Small intestine (tissue), 7 donors: ENCODE measurements at regions not wholly inside any gene's neighbourhood (a gene's known extent, or its start where the extent isn't known, plus 50 kb on each side); places are given as distances from the start of the nearest gene placed in this dataset.

Source experiments
- DNase-seq, 2 donors: peaks; one replicate each; pipeline versions ENCODE4 v3.0.0 to v3.0.0-alpha.2; 2013
- FAIRE-seq: peaks from 2 replicates; lab custom pipeline; 2012; peaks lifted over from hg19 to GRCh38; lab: Jason Lieb, UNC
- H3K27ac ChIP-seq, 3 donors: one replicate each; pipeline ENCODE4 v1.5.1; 2013; ENCODE audit warnings: low read length in 2 of 3, mild to moderate bottlenecking in 2 of 3, control low read depth in 1 of 3, inconsistent platforms in 1 of 3, low read depth in 1 of 3, moderate library complexity in 1 of 3
- H3K27me3 ChIP-seq, 3 donors: one replicate each; pipeline ENCODE4 v1.6.1; 2013; ENCODE audit warnings: low read length in 3 of 3, inconsistent platforms in 1 of 3; ENCODE audit not compliant: control insufficient read depth in 3 of 3, insufficient read depth in 3 of 3
- H3K36me3 ChIP-seq, 3 donors: one replicate each; pipeline ENCODE4 v1.6.1; 2013; ENCODE audit warnings: low read length in 3 of 3, inconsistent platforms in 1 of 3, low read depth in 1 of 3, mild to moderate bottlenecking in 1 of 3, moderate library complexity in 1 of 3; ENCODE audit not compliant: control insufficient read depth in 3 of 3, insufficient read depth in 2 of 3
- H3K4me1 ChIP-seq, 3 donors: one replicate each; pipeline ENCODE4 v1.6.1; 2013; ENCODE audit warnings: low read length in 2 of 3, inconsistent platforms in 1 of 3, low read depth in 1 of 3, mild to moderate bottlenecking in 1 of 3, moderate library complexity in 1 of 3; ENCODE audit not compliant: control insufficient read depth in 3 of 3, insufficient read depth in 2 of 3
- H3K4me3 ChIP-seq, 3 donors: one replicate each; pipeline ENCODE4 v1.5.1; 2013; ENCODE audit warnings: low read length in 3 of 3, control low read depth in 1 of 3, inconsistent platforms in 1 of 3, low read depth in 1 of 3, mild to moderate bottlenecking in 1 of 3, moderate library complexity in 1 of 3
- H3K9me3 ChIP-seq, 2 donors: one replicate each; pipeline ENCODE4 v1.6.1; 2013; ENCODE audit warnings: low read depth in 1 of 2, low read length in 1 of 2; ENCODE audit not compliant: control insufficient read depth in 2 of 2, insufficient read depth in 1 of 2
- WGBS, 3 donors: extraction: QIAGEN DNeasy Blood & Tissue Kit; methylation state at CpG; one replicate each; pipeline ENCODE4 v1.1.7; 2013; 5-methylcytosine and 5-hydroxymethylcytosine counted together
- donor health status: healthy with polysubstance abuse.
- donor health status: control.
- donor health status: control.
- donor health status: Bipolar disorder and iron deficiency.
- donor health status: healthy.

DNA sequence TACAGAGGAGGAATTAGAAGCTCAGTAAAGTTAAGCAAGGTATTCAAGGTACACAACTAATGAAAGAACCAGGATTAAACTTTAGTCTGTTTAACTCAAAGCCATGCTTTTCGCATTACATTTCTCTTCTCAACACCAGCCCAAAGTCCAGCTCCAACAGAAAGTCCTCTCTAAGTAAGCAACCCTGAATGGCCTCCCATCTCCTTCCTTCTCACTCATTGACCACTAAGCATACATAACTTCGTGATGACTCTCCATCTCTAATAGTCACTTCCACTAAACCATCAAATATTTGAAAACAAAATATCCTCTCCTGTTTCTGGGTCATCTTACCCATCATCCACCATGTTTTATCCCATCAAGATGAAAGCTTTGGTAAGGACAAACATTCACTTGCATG, 219.8 kb downstream of the RAD51AP2 start:
- WGBS, 3 donors = 68 to 90% (median 78%) methylated on average over 2 of the region's 2 CpGs
- Histone ChIP-seq H3K36me3 (no peaks in the 10 kb centered on the region), H3K27me3 (no peaks in the 10 kb centered on the region), H3K27ac (no peak overlapping the region), H3K4me1 (no peaks in the 10 kb centered on the region), H3K9me3 (no peaks in the 10 kb centered on the region), H3K4me3 (no peak overlapping the region)
- DNase-seq (no peak), FAIRE-seq (no peak)

- Histone ChIP-seq H3K36me3 (no peaks in the 10 kb centered on the region), H3K27ac (no peak overlapping the region), H3K9me3 (no peaks in the 10 kb centered on the region), H3K4me1 (no peaks in the 10 kb centered on the region), H3K27me3 (no peaks in the 10 kb centered on the region), H3K4me3 (no peak overlapping the region)
- FAIRE-seq = no peak
- DNase-seq = no peak
Measured at GRCh38 chr2:17296686-17297085, 221.6 kb downstream of the RAD51AP2 start.

DNA sequence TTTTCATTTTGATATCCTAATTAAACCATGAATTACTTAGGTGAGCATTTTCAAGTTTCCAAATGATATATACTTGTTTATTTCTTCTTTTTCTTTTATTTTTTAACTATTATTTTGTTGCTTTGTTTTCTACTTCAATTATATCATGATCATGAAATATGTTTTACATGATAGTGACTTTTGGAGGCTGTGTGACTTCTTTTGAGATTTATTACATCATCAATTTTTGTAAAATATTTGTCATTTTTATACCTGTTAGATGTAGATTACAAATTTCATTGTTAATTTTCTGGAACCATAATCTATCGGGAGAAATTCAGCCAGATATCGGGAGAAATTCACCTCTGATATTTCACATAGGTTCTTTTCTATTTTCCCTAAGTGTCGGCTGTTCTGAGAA, 228.6 kb downstream of the RAD51AP2 start:
- FAIRE-seq (no peak), DNase-seq (no peak)
- H3K4me3 ChIP-seq = no peak overlapping the region
- no peak overlapping the region for H3K27ac ChIP-seq
- H3K9me3 ChIP-seq = no peaks in the 10 kb centered on the region
- no peaks in the 10 kb centered on the region for H3K36me3 ChIP-seq
- no peaks in the 10 kb centered on the region for H3K27me3 ChIP-seq
- H3K4me1 ChIP-seq = no peaks in the 10 kb centered on the region
- 81 to 94% (median 86%) methylated on average over 3 of the region's 3 CpGs for WGBS, 3 donors

DNA sequence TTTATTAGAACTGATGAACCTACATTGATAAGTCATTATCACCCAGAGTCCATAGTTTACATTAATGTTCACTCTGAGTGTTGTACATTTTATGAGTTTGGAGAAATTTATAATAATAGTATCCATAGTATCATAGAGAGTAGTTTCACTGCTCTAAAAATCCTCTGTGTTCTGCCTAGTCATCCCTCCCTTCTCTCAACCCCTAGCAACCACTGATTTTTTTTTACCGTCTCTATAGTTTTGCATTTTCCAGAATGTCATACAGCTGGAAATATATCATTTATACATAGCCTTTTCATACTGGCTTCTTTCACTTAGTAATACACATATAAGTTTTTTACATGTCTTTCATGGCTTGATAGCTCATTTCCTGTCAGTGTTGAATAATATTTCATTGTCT, 231.1 kb downstream of the RAD51AP2 start:
- Histone ChIP-seq H3K36me3 (no peaks in the 10 kb centered on the region), H3K4me3 (no peak overlapping the region), H3K4me1 (no peaks in the 10 kb centered on the region), H3K27me3 (no peaks in the 10 kb centered on the region), H3K27ac (no peak overlapping the region), H3K9me3 (no peaks in the 10 kb centered on the region)
- WGBS, 3 donors = 59 to 82% (median 74%) methylated on average over 1 of the region's 1 CpG
- DNase-seq (no peak), FAIRE-seq (no peak)

- WGBS, 3 donors = 73 to 83% (median 74%) methylated on average over 5 of the region's 5 CpGs
- no peak overlapping the region for H3K27ac ChIP-seq
- no peaks in the 10 kb centered on the region for H3K36me3 ChIP-seq
- H3K4me1 ChIP-seq = no peaks in the 10 kb centered on the region
- FAIRE-seq = no peak
- H3K27me3 ChIP-seq = no peaks in the 10 kb centered on the region
- no peaks in the 10 kb centered on the region for H3K9me3 ChIP-seq
- no peak for DNase-seq
- H3K4me3 ChIP-seq = no peak overlapping the region
Measured at GRCh38 chr2:17282826-17283225, 235.4 kb downstream of the RAD51AP2 start.

GRCh38 chr2:17282245-17282644, 236.0 kb downstream of the RAD51AP2 start:
- no peaks in the 10 kb centered on the region for H3K27me3 ChIP-seq
- no peaks in the 10 kb centered on the region for H3K4me1 ChIP-seq
- no peaks in the 10 kb centered on the region for H3K36me3 ChIP-seq
- no peak for FAIRE-seq
- no peak overlapping the region for H3K4me3 ChIP-seq
- 90 to 100% (median 98%) methylated on average over 1 of the region's 1 CpG for WGBS, 3 donors
- H3K9me3 ChIP-seq = no peaks in the 10 kb centered on the region
- no peak for DNase-seq
- no peak overlapping the region for H3K27ac ChIP-seq

DNA sequence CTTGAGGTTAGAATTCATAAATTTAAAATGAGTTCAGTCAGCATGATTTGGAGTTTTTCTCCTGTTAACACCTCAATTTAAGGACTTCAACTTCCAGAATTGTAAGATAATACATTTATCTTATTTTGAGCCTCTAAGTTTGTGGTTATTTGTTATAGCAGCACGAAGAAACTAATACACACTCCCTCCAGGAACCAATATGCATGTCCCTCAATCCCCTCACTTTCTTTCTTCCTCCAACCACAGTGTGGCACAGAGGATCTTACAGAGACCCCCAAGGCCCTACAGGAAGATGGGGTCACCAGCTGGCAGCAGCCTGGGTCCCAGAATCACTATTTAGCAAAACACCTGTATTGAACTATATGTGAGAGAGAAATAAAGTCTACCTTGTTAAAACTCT, 242.0 kb downstream of the RAD51AP2 start:
- DNase-seq (no peak), FAIRE-seq (no peak)
- Histone ChIP-seq H3K9me3 (no peaks in the 10 kb centered on the region), H3K36me3 (no peaks in the 10 kb centered on the region), H3K27ac (no peak overlapping the region), H3K4me1 (no peaks in the 10 kb centered on the region), H3K4me3 (no peak overlapping the region), H3K27me3 (no peaks in the 10 kb centered on the region)
- WGBS, 3 donors = 37 to 71% (median 65%) methylated on average over 1 of the region's 1 CpG

- DNase-seq = no peak
- no peaks in the 10 kb centered on the region for H3K27me3 ChIP-seq
- no peaks in the 10 kb centered on the region for H3K4me1 ChIP-seq
- no peak overlapping the region for H3K27ac ChIP-seq
- no peak overlapping the region for H3K4me3 ChIP-seq
- 62 to 70% (median 65%) methylated on average over 8 of the region's 8 CpGs for WGBS, 3 donors
- FAIRE-seq = no peak
- H3K9me3 ChIP-seq = no peaks in the 10 kb centered on the region
- H3K36me3 ChIP-seq = no peaks in the 10 kb centered on the region
Measured at GRCh38 chr2:17272652-17273525, 245.4 kb downstream of the RAD51AP2 start.

DNA sequence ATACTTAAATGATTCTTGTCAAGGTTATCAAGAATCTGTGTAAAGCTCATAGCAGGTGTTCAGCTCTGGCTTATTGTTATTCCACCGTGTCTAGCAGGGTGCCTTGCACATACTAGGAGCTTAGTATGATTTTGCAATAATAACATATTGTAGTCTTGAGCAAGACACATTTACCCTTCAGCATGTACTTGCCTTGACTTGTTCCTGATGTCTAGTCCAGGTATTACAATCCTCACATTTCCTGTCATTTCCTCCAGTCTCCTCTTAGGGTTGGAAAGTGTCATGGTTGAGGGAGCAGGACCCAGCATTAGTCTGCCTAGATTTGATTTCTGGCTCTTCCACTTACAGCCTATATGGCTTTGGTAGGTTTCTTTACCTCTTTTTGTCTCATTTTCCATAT, 246.1 kb downstream of the RAD51AP2 start:
- Histone ChIP-seq H3K27ac (no peak overlapping the region), H3K36me3 (no peaks in the 10 kb centered on the region), H3K27me3 (no peaks in the 10 kb centered on the region), H3K4me1 (no peaks in the 10 kb centered on the region), H3K9me3 (no peaks in the 10 kb centered on the region), H3K4me3 (no peak overlapping the region)
- FAIRE-seq (no peak), DNase-seq (no peak)
- WGBS, 3 donors = 72 to 91% (median 77%) methylated on average over 1 of the region's 1 CpG
